ENCODE measurements at regions not wholly inside any gene's neighbourhood (a gene's known extent, or its start where the extent isn't known, plus 50 kb on each side); places are given as distances from the start of the nearest gene placed in this dataset.
"Not testable (repeated sequence)": the region's sequence is repeated elsewhere in the genome, so short reads cannot be mapped to it uniquely, and the experiment has no call there.

DNA sequence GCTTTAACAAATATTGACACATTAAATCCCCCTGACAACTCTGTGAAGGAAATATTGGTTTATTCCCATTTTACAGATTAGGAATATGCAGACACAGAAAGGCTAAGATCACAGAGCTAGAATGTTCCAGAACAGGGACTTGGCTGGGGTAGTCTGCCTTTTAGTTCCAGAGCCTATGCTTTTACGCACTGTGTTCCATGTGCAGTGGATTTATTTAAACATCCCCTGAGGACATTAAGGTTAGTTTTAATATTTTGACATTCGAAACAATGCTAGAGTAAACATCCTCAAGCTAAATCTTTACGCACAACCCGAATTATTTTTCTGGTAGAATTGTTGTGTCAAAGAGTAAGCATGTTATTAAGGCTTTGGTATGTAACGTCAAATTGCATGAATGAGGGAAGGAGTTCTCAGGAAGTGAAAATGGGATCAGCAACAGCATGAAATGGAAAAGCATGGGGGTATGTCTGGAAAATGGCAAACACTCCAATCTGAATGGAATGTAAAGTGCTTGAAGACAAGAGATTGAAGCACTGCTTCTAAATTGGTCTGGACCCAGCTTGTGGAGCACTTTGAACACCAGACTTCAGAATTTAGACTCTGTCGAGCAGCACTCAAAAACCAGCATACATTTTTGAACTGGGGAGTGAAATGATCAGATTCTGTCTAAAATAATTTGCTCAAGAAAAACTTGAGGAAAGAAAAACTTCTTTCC lies 429.9 kb downstream of the CD83 start:
- TF ChIP-seq, protein P1, sequence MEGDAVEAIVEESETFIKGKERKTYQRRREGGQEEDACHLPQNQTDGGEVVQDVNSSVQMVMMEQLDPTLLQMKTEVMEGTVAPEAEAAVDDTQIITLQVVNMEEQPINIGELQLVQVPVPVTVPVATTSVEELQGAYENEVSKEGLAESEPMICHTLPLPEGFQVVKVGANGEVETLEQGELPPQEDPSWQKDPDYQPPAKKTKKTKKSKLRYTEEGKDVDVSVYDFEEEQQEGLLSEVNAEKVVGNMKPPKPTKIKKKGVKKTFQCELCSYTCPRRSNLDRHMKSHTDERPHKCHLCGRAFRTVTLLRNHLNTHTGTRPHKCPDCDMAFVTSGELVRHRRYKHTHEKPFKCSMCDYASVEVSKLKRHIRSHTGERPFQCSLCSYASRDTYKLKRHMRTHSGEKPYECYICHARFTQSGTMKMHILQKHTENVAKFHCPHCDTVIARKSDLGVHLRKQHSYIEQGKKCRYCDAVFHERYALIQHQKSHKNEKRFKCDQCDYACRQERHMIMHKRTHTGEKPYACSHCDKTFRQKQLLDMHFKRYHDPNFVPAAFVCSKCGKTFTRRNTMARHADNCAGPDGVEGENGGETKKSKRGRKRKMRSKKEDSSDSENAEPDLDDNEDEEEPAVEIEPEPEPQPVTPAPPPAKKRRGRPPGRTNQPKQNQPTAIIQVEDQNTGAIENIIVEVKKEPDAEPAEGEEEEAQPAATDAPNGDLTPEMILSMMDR (IDR thresholded peaks at IDR 0.05) = no peak
- no peak for DNase-seq (ENCODE audit: low spot score)
- no peak for ATAC-seq (ENCODE audit: low FRiP score)

DNA sequence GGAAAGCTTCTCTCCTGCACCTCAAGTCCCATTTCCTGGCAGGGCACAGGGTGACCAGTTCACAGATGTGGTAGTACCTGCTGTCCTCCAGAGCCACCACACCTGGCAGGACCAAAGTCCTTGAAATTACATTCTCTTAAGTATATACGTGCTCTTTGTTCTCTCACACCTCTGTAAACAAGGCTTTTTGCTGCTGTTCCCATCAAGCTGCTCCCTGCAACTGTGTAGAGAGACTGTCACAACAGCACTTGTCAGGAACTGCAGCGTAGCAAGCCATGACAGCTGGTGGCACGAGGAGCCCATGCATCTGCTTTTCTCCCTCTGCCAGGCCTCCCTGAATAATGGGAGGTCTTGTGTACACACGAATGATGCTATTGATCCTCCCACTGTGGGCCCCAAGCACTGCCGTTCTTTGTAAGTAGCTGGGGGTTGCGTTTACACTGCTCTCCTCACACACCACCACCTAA lies 431.8 kb downstream of the CD83 start:
- ATAC-seq (ENCODE audit: low FRiP score) = no peak
- DNase-seq (ENCODE audit: low spot score) = no peak
- TF ChIP-seq, protein P1 (IDR thresholded peaks at IDR 0.05) = no peak

DNA sequence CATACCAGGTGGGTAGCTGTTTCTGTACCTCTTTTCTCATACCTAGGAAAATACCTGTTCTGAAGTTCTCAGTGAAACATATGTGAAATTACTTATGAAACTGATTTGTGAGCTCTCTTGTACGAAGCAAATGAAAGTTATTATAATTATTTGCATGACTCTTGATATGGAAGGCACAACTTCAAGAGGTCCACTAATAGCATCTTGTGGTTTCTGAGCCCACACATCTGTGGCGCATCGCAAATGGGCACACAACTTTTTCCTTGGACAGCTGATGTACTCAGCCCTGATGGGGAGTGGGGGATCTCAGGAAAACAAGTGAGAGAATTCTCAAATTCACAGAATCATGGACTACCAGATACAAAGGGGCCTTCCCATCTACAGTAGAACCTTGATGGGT lies 432.3 kb downstream of the CD83 start:
- DNase-seq (ENCODE audit: low spot score) (no peak), ATAC-seq (ENCODE audit: low FRiP score) (no peak)
- TF ChIP-seq, protein P1 (IDR thresholded peaks at IDR 0.05) = no peak

DNA sequence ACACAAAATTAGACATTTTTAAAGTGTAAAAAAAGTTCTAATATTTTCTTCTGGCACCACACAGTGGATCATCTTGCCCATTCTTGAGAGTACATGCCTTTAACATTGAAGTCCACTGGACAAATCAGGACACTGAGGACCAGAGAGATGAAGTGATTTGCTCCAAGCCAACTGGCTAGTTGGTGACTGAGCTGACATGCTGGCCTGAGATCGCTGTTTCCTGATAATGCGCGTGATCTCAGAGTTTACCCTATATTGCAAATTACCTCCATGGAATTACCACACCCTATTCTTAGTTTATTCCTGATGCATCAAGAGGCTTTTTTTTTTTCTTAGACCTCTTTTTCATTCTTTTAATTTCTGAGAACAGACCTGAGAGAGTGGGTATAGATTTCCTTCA lies 432.8 kb downstream of the CD83 start:
- TF ChIP-seq, protein P1 (IDR thresholded peaks at IDR 0.05) = no peak
- ATAC-seq (ENCODE audit: low FRiP score) = no peak

DNA sequence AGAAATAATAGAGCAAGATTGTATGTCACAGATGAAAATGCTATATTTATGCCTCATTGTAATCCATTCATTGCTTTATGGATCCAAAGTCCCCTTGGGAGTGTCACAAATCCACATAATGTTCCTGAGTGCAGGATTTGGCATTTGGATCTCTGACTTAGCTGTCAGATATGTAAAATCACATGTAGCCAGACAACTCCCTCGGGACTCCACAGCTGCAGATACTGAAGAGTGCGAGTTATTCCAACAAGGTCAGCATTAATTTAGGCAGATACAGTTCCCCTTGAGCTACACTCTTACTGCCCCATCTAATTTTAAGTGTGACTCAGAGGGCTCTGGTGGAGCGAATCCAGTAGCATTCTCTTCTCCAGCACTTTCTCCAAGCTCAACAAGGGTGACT lies 433.2 kb downstream of the CD83 start:
- TF ChIP-seq, protein P1 (IDR thresholded peaks at IDR 0.05) = no peak
- ATAC-seq (ENCODE audit: low FRiP score) (no peak), DNase-seq (ENCODE audit: low spot score) (no peak)

More for the DNA sequence above, 432.8 kb downstream of the CD83 start:
- no peak for DNase-seq (ENCODE audit: low spot score)

DNA sequence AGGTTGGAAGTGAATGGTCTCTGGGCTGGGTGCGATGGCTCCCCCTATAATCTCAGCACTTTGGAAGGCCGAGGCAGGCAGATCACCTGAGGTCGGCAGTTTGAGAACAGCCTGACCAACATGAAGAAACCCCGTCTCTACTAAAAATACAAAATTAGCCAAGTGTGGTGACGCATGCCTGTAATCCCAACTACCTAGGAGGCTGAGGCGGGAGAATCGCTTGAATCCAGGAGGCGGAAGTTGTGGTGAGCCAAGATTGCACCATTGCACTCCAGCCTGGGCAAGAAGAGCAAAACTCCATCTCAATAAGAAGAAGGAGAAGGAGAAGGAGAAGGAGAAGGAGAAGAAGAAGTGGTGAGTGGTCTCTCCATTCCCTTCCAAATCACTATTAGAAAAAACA lies 434.0 kb downstream of the CD83 start:
- ATAC-seq (ENCODE audit: low FRiP score); DNase-seq (ENCODE audit: low spot score): not testable (repeated sequence)

DNA sequence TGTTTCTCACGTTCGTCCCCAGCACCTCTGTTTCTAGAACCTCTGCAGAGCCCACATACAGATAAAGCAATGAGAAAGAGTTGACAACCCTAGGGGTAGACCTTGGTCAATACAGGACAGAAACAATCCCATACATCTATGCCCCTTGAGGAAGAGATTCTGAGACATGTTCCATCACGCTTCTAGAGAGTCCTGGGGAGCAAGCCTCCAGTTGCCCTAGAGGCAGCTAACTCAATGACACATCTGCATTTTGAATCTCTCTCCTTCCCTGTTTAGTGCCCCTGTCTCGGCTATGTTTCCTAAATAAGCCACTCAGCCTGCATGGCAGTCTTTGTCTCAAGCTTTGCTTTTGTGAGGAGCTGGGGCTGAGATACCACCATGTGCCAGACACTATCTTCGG lies 435.3 kb downstream of the CD83 start:
- ATAC-seq (ENCODE audit: low FRiP score) (no peak), DNase-seq (ENCODE audit: low spot score) (no peak)
- TF ChIP-seq, protein P1 (IDR thresholded peaks at IDR 0.05) = no peak

Data from omental fat pad (tissue), 3 donors.